HepG2 (cell line): ENCODE measurements at regions not wholly inside any gene's neighbourhood (a gene's known extent, or its start where the extent isn't known, plus 50 kb on each side); places are given as distances from the start of the nearest gene placed in this dataset.

Experiments used
- ATAC-seq: fragments of 200-7000 bp; cut with Tn5 transposase; 3 replicates; pipeline ENCODE4 v1.9.1; 2020; ENCODE audit warnings: mild to moderate bottlenecking, moderate library complexity
- BruUV-seq: library from RNA; stranded (reverse); fragments of 400-500 nt; replicated peaks from 2 replicates; lab custom pipeline; 2021; lab: Mats Ljungman, UMichigan
- CTCF ChIA-PET: fragments of 300-600 bp; formaldehyde crosslinking; extraction: SDS; loops from one replicate; lab custom pipeline; 2021; ENCODE audit warnings: low total read pairs, inconsistent platforms, low intra/inter-chr PET ratio; lab: Yijun Ruan, JAX
- POLR2A ChIA-PET: fragments of 350-600 bp; sonication (Branson Sonifier 250); formaldehyde crosslinking; loops from one replicate; lab custom pipeline; 2020; ENCODE audit warnings: antibody characterized with exemption, inconsistent platforms; lab: Yijun Ruan, JAX
- DNase-seq: peaks from one replicate; pipeline ENCODE4 v3.0.0-alpha.2; 2015; ENCODE audit warnings: low spot score
- FAIRE-seq: peaks from 3 replicates; lab custom pipeline; 2011; peaks lifted over from hg19 to GRCh38; lab: Jason Lieb, UNC
- H2AFZ ChIP-seq: one replicate; pipeline ENCODE4 v1.6.1; 2011; ENCODE audit warnings: low read length, inconsistent platforms
- H3K27ac ChIP-seq: fragments of 300-600 bp; 3 replicates; pipeline ENCODE4 v1.8.0; 2011; ENCODE audit warnings: mixed run types, mild to moderate bottlenecking, mixed read lengths, low read length, inconsistent platforms; ENCODE audit not compliant: insufficient read depth; ENCODE audit errors: extremely low read length
- H3K27me3 ChIP-seq, 2 experiments: fragments of 200-600 bp in 1 of 2; 2 replicates in 1 of 2; 3 replicates in 1 of 2; pipeline versions ENCODE4 v1.6.0 to v1.8.0; 2011; ENCODE audit warnings: low read length in 2 of 2, mild to moderate bottlenecking in 2 of 2, moderate library complexity in 2 of 2, inconsistent platforms in 1 of 2; ENCODE audit not compliant: insufficient read depth in 2 of 2, control insufficient read depth in 1 of 2
- H3K36me3 ChIP-seq, 2 experiments: fragments of 200-600 bp in 1 of 2; replicated peaks in 1 of 2; 2 replicates in 1 of 2; 3 replicates in 1 of 2; pipeline versions ENCODE4 v1.5.1 to v1.8.0; 2011; ENCODE audit warnings: low read length in 2 of 2, inconsistent platforms in 1 of 2; ENCODE audit not compliant: insufficient read depth in 2 of 2, control insufficient read depth in 1 of 2
- H3K4me1 ChIP-seq: 2 replicates; pipeline ENCODE4 v1.5.1; 2012; ENCODE audit warnings: low read length, inconsistent platforms; ENCODE audit not compliant: insufficient read depth
- H3K4me2 ChIP-seq: 2 replicates; pipeline ENCODE4 v1.6.0; 2011; ENCODE audit warnings: low read depth, low read length, inconsistent platforms
- H3K4me3 ChIP-seq, 3 experiments: fragments of 200-600 bp in 1 of 3; sonication (generic), shearing (Covaris generic) in 1 of 3; replicated peaks in 1 of 3; 2 replicates each; pipeline ENCODE4 v1.5.1; 2011 to 2016; ENCODE audit warnings: low read length in 3 of 3, inconsistent platforms in 2 of 3, low read depth in 2 of 3, mild to moderate bottlenecking in 2 of 3, control low read depth in 1 of 3, mixed read lengths in 1 of 3; ENCODE audit not compliant: insufficient read depth in 1 of 3
- H3K79me2 ChIP-seq: one replicate; pipeline ENCODE4 v1.6.1; 2011; ENCODE audit warnings: low read length, inconsistent platforms; ENCODE audit not compliant: insufficient read depth
- H3K9ac ChIP-seq: 2 replicates; pipeline ENCODE4 v1.6.0; 2011; ENCODE audit warnings: mild to moderate bottlenecking, low read depth, low read length, inconsistent platforms; ENCODE audit not compliant: insufficient read depth
- H3K9me3 ChIP-seq: 2 replicates; pipeline ENCODE4 v1.5.1; 2012; ENCODE audit warnings: mild to moderate bottlenecking, low read length
- H4K20me1 ChIP-seq: 2 replicates; pipeline ENCODE4 v1.6.0; 2011; ENCODE audit warnings: inconsistent platforms, mild to moderate bottlenecking, low read length, moderate library complexity; ENCODE audit not compliant: insufficient read depth
- BCLAF1 ChIP-seq: fragments of 450-650 bp; IDR thresholded peaks from 2 replicates; pipeline ENCODE4 v1.6.1; 2017; ENCODE audit warnings: mild to moderate bottlenecking
- CREB1 ChIP-seq, 2 experiments: fragments of 450-650 bp in 1 of 2; IDR thresholded peaks; 2 replicates each; pipeline ENCODE4 v1.6.1; 2016 to 2017; ENCODE audit warnings: control low read depth in 1 of 2, mild to moderate bottlenecking in 1 of 2, missing compliant biosample characterization in 1 of 2, missing genetic modification characterization in 1 of 2
- E2F5 ChIP-seq: sonication (generic); formaldehyde crosslinking; conservative IDR thresholded peaks from 2 replicates; pipeline ENCODE4 v1.4.0; 2020; ENCODE audit warnings: missing genetic modification reagents
- FOSL2 ChIP-seq: sonication (generic); formaldehyde crosslinking; IDR thresholded peaks from 2 replicates; pipeline ENCODE4 v1.4.0; 2020; ENCODE audit warnings: missing genetic modification reagents
- FOXJ3 ChIP-seq: sonication (generic); formaldehyde crosslinking; IDR thresholded peaks from 2 replicates; pipeline ENCODE4 v1.4.0; 2020; ENCODE audit warnings: missing genetic modification reagents, mild to moderate bottlenecking, borderline replicate concordance
- RFXANK ChIP-seq: IDR thresholded peaks from 2 replicates; pipeline ENCODE4 v1.6.1; 2016
- SNAPC2 ChIP-seq: sonication (generic); formaldehyde crosslinking; IDR thresholded peaks from 2 replicates; pipeline ENCODE4 v1.8.1; 2022; ENCODE audit warnings: mild to moderate bottlenecking, missing genetic modification reagents
- SNRNP70 ChIP-seq: fragments of 200-400 bp; formaldehyde crosslinking; IDR thresholded peaks from 2 replicates; pipeline ENCODE4 v1.6.1; 2017; ENCODE audit warnings: mild to moderate bottlenecking, low read depth, low read length, moderate library complexity
- SOX5 ChIP-seq: IDR thresholded peaks from 2 replicates; pipeline ENCODE4 v1.6.1; 2016; ENCODE audit warnings: borderline replicate concordance
- TCF7 ChIP-seq: sonication (generic); IDR thresholded peaks from 2 replicates; pipeline ENCODE4 v1.6.1; 2016; ENCODE audit warnings: antibody characterized with exemption, low read depth
- ZNF567 ChIP-seq: sonication (generic); formaldehyde crosslinking; IDR thresholded peaks from 2 replicates; pipeline ENCODE4 v1.8.1; 2023; ENCODE audit warnings: mild to moderate bottlenecking, missing genetic modification reagents, borderline replicate concordance
- ZNF574 ChIP-seq: sonication (generic); formaldehyde crosslinking; IDR thresholded peaks from 2 replicates; pipeline ENCODE4 v1.4.0; 2020; ENCODE audit warnings: missing genetic modification reagents
- ZUFSP ChIP-seq: sonication (generic); formaldehyde crosslinking; IDR thresholded peaks from 2 replicates; pipeline ENCODE4 v1.9.0; 2021; ENCODE audit warnings: missing genetic modification reagents, mild to moderate bottlenecking, borderline replicate concordance
- WGBS: methylation state at CpG from one replicate; pipeline ENCODE4 v1.1.6; 2017; ENCODE audit warnings: low lambda C conversion rate; 5-methylcytosine and 5-hydroxymethylcytosine counted together
- in situ Hi-C: cut with HindIII; loops from 2 replicates; pipeline ENCODE4 v1.10.0; 2017; ENCODE audit warnings: low pct_unique_long_range_greater_than_20kb; ENCODE audit not compliant: extremely low pct_ligation_motif_present
- intact Hi-C: fragments of 100-400 bp; cut with micrococcal nuclease; formaldehyde crosslinking; loops from one replicate; pipeline ENCODE4 v1.10.0; 2022; ENCODE audit not compliant: unreplicated experiment

GRCh38 chr6:156392648-156393047 is 384.5 kb upstream of the ARID1B start (continued):
- TF ChIP-seq ZNF574 (CRISPR knock-in tag) = no peak
- TF ChIP-seq FOXJ3 (CRISPR knock-in tag) = no peak
- TF ChIP-seq, all 625 proteins: peak for 0

GRCh38 chr6:156391977-156392376 is 385.2 kb upstream of the ARID1B start:
- WGBS = 7% methylated on average over 4 of the region's 4 CpGs
- CTCF ChIA-PET = no interaction called here
- H3K79me2 ChIP-seq = no peaks in the 10 kb centered on the region

More at GRCh38 chr6:156391977-156392376, 385.2 kb upstream of the ARID1B start:
- DNase-seq (no peak), FAIRE-seq (no peak), ATAC-seq (no peak)
- no TSS peak for BruUV-seq
- POLR2A ChIA-PET = no interaction called here
- Histone ChIP-seq H3K9me3 (no peaks in the 10 kb centered on the region), H4K20me1 (no peaks in the 10 kb centered on the region), H3K9ac (no peak overlapping the region), H3K4me2 (no peak overlapping the region), H2AFZ (no peak overlapping the region), H3K27ac (no peak overlapping the region), H3K4me3 (no peak overlapping the region), H3K4me1 (no peaks in the 10 kb centered on the region), H3K27me3 (peaks cover 0 to 55% of the 10 kb centered on the region in 2 experiments; a peak in 4 of 5 replicates), H3K36me3 (no peaks in the 10 kb centered on the region)
- no peak for TF ChIP-seq SNRNP70
- no peak for TF ChIP-seq SNAPC2 (CRISPR knock-in tag)
- TF ChIP-seq CREB1 (IDR thresholded peaks at IDR 0.05) = no peak
- TF ChIP-seq CREB1 (CRISPR knock-in tag; IDR thresholded peaks at IDR 0.05) = no peak
- no peak for TF ChIP-seq FOSL2
- no peak for TF ChIP-seq ZUFSP (CRISPR knock-in tag)
- no peak for TF ChIP-seq E2F5 (CRISPR knock-in tag)
- no peak for TF ChIP-seq RFXANK (CRISPR knock-in tag)
- TF ChIP-seq ZNF567 (CRISPR knock-in tag) = no peak
- no peak for TF ChIP-seq BCLAF1
- TF ChIP-seq SOX5 (CRISPR knock-in tag) = no peak
- no peak for TF ChIP-seq TCF7
- in situ Hi-C loops = no loop called here
- intact Hi-C loops = no loop called here
